ENCODE measurements at regions not wholly inside any gene's neighbourhood (a gene's known extent, or its start where the extent isn't known, plus 50 kb on each side); places are given as distances from the start of the nearest gene placed in this dataset.

- no peak for TF ChIP-seq EZH2 (IDR thresholded peaks at IDR 0.05; ENCODE audit: insufficient read depth, low read length)
- TF ChIP-seq, protein P1, sequence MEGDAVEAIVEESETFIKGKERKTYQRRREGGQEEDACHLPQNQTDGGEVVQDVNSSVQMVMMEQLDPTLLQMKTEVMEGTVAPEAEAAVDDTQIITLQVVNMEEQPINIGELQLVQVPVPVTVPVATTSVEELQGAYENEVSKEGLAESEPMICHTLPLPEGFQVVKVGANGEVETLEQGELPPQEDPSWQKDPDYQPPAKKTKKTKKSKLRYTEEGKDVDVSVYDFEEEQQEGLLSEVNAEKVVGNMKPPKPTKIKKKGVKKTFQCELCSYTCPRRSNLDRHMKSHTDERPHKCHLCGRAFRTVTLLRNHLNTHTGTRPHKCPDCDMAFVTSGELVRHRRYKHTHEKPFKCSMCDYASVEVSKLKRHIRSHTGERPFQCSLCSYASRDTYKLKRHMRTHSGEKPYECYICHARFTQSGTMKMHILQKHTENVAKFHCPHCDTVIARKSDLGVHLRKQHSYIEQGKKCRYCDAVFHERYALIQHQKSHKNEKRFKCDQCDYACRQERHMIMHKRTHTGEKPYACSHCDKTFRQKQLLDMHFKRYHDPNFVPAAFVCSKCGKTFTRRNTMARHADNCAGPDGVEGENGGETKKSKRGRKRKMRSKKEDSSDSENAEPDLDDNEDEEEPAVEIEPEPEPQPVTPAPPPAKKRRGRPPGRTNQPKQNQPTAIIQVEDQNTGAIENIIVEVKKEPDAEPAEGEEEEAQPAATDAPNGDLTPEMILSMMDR (IDR thresholded peaks at IDR 0.05; ENCODE audit: insufficient read depth, low read depth, low read length) = no peak
Observed at GRCh38 chr2:41890341-41890740, 157.5 kb upstream of the PKDCC start.

Measured in astrocyte (in vitro differentiated cells and primary cell).